SH-SY5Y (cell line): ENCODE measurements at regions not wholly inside any gene's neighbourhood (a gene's known extent, or its start where the extent isn't known, plus 50 kb on each side); places are given as distances from the start of the nearest gene placed in this dataset.

Experiments used
- GATA2 ChIP-seq: IDR thresholded peaks from 2 replicates; pipeline ENCODE4 v1.6.1; 2011; ENCODE audit warnings: mild to moderate bottlenecking, low read depth, low read length
- GATA3 ChIP-seq: IDR thresholded peaks from 2 replicates; pipeline ENCODE4 v1.6.1; 2011; ENCODE audit warnings: low read depth, mild to moderate bottlenecking, low read length, moderate library complexity

- TF ChIP-seq GATA3 (no peak), GATA2 (no peak)
Measured at GRCh38 chr1:56061824-56062223, 517.5 kb downstream of the PLPP3 start.
